HFFc6 (cell line): ENCODE measurements at regions not wholly inside any gene's neighbourhood (a gene's known extent, or its start where the extent isn't known, plus 50 kb on each side); places are given as distances from the start of the nearest gene placed in this dataset.

Experiments
- DNase-seq: peaks from one replicate; pipeline ENCODE4 v3.0.0-alpha.2; 2018
- H3K27ac Mint-ChIP-seq: 2 replicates; pipeline ENCODE4 v1.8.0; 2020; ENCODE audit warnings: mild to moderate bottlenecking, mixed read lengths
- H3K27me3 Mint-ChIP-seq: 2 replicates; pipeline ENCODE4 v1.8.0; 2021; ENCODE audit warnings: mild to moderate bottlenecking, moderate library complexity, mixed read lengths; ENCODE audit not compliant: insufficient read depth
- H3K36me3 Mint-ChIP-seq: 2 replicates; pipeline ENCODE4 v1.8.0; 2021; ENCODE audit warnings: low read depth, mixed read lengths
- H3K4me1 Mint-ChIP-seq: 2 replicates; pipeline ENCODE4 v1.8.0; 2020; ENCODE audit warnings: low read depth, mixed read lengths
- H3K4me3 Mint-ChIP-seq: 2 replicates; pipeline ENCODE4 v1.8.0; 2020; ENCODE audit warnings: mild to moderate bottlenecking, moderate library complexity, mixed read lengths
- H3K9me3 Mint-ChIP-seq: 2 replicates; pipeline ENCODE4 v1.8.0; 2020; ENCODE audit warnings: mild to moderate bottlenecking, mixed read lengths
- TF ChIP-seq, protein P1 (sequence below): fragments of 200-600 bp; sonication (generic); IDR thresholded peaks from 2 replicates; pipeline ENCODE4 v1.5.0; 2021; ENCODE audit warnings: antibody characterized with exemption, mild to moderate bottlenecking

GRCh38 chr1:227391879-227392278, 73.6 kb upstream of the CDC42BPA start:
- TF ChIP-seq, protein P1, sequence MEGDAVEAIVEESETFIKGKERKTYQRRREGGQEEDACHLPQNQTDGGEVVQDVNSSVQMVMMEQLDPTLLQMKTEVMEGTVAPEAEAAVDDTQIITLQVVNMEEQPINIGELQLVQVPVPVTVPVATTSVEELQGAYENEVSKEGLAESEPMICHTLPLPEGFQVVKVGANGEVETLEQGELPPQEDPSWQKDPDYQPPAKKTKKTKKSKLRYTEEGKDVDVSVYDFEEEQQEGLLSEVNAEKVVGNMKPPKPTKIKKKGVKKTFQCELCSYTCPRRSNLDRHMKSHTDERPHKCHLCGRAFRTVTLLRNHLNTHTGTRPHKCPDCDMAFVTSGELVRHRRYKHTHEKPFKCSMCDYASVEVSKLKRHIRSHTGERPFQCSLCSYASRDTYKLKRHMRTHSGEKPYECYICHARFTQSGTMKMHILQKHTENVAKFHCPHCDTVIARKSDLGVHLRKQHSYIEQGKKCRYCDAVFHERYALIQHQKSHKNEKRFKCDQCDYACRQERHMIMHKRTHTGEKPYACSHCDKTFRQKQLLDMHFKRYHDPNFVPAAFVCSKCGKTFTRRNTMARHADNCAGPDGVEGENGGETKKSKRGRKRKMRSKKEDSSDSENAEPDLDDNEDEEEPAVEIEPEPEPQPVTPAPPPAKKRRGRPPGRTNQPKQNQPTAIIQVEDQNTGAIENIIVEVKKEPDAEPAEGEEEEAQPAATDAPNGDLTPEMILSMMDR = no peak
- H3K36me3 Mint-ChIP-seq = no peaks in the 10 kb centered on the region
- no peak for DNase-seq
- no peaks in the 10 kb centered on the region for H3K9me3 Mint-ChIP-seq
- H3K4me1 Mint-ChIP-seq = peaks cover 21% of the 10 kb centered on the region
- H3K4me3 Mint-ChIP-seq = no peak overlapping the region
- no peak overlapping the region for H3K27ac Mint-ChIP-seq
- no peaks in the 10 kb centered on the region; the same call in 1 of the 2 replicates for H3K27me3 Mint-ChIP-seq

DNA sequence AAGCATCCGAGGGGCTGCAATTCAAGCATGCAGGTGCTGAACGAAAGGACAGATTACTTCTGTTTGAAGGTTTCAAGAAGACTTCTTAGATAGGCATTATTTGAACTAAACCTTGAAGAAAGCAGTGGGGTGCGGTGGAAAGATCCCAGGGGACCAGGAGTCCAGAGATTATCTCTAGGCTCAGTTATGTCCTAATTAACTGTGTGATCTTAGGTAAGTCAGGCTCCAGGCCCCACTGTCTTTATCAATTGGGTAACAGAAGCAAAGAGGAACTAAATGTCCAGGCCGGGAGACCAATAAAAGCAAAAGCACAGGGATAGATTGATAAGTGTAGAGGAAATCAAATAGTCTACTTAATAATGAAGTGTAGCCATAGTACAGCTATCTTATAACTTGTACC, 72.9 kb upstream of the CDC42BPA start:
- H3K27ac Mint-ChIP-seq = no peak overlapping the region
- peaks cover 17% of the 10 kb centered on the region; the same call in 1 of the 2 replicates for H3K4me1 Mint-ChIP-seq
- no peak overlapping the region for H3K4me3 Mint-ChIP-seq
- no peak for DNase-seq
- no peaks in the 10 kb centered on the region for H3K36me3 Mint-ChIP-seq
- TF ChIP-seq, protein P1 = no peak
- H3K9me3 Mint-ChIP-seq = no peaks in the 10 kb centered on the region
- H3K27me3 Mint-ChIP-seq = no peaks in the 10 kb centered on the region; the same call in 1 of the 2 replicates

DNA sequence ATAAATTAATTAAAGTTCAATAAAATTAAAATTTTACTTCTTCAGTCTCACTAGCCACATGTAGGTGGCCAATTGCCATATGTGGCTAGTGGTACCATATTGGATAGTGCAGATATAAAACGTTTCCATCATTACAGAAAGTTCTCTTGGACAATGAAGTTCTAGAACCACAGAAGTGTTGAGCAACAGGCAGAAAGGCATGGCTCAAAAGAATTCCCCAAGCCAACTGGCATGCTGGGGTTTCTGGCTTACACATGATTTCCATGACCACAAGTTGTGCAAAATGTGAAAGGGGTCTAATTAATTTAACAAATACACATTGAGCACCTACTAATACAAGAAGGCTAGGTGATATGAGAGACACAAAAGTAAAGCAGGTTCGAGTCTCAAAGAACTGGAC, 72.2 kb upstream of the CDC42BPA start:
- Mint-ChIP-seq H3K27me3 (no peaks in the 10 kb centered on the region; the same call in 1 of the 2 replicates), H3K9me3 (no peaks in the 10 kb centered on the region), H3K4me3 (no peak overlapping the region), H3K4me1 (peaks cover 11% of the 10 kb centered on the region; the same call in 1 of the 2 replicates), H3K36me3 (no peaks in the 10 kb centered on the region), H3K27ac (no peak overlapping the region)
- TF ChIP-seq, protein P1 = no peak
- no peak for DNase-seq

GRCh38 chr1:227388214-227389168, 70.2 kb upstream of the CDC42BPA start:
- peaks cover 10% of the 10 kb centered on the region; the same call in 1 of the 2 replicates for H3K4me1 Mint-ChIP-seq
- H3K36me3 Mint-ChIP-seq = no peaks in the 10 kb centered on the region
- H3K9me3 Mint-ChIP-seq = no peaks in the 10 kb centered on the region
- no peak overlapping the region for H3K27ac Mint-ChIP-seq
- no peak overlapping the region for H3K4me3 Mint-ChIP-seq
- TF ChIP-seq, protein P1 = no peak
- peaks cover 1% of the 10 kb centered on the region for H3K27me3 Mint-ChIP-seq
- DNase-seq = peak; percentile 3

DNA sequence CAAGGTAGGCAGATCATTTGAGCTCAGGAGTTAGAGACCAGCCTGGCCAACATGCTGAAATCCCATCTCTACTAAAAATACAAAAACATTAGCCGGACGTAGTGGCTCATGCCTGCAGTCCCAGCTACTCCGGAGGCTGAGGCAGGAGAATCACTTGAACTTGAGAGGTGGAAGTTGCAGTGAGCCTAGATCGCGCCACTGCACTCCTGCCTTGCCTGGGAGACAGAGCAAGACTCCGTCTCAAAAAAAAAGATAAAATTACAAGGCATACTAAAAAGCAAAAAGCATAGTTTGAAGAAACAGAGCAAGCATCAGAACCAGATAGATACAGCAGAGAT, 61.2 kb upstream of the CDC42BPA start:
- no peak for DNase-seq
- H3K4me1 Mint-ChIP-seq = peaks cover 10% of the 10 kb centered on the region
- TF ChIP-seq, protein P1 = no peak
- H3K36me3 Mint-ChIP-seq = no peaks in the 10 kb centered on the region
- H3K27ac Mint-ChIP-seq = no peak overlapping the region
- no peaks in the 10 kb centered on the region for H3K9me3 Mint-ChIP-seq
- H3K4me3 Mint-ChIP-seq = no peak overlapping the region
- peaks cover 3% of the 10 kb centered on the region for H3K27me3 Mint-ChIP-seq
